HG03045 (cell line): ENCODE measurements at regions not wholly inside any gene's neighbourhood (a gene's known extent, or its start where the extent isn't known, plus 50 kb on each side); places are given as distances from the start of the nearest gene placed in this dataset.

Source experiments
- ATAC-seq: cut with Tn5 transposase; IDR thresholded peaks from one replicate; pipeline ENCODE4 v1.9.1; 2021; ENCODE audit warnings: mild to moderate bottlenecking, moderate library complexity; ENCODE audit not compliant: unreplicated experiment

DNA sequence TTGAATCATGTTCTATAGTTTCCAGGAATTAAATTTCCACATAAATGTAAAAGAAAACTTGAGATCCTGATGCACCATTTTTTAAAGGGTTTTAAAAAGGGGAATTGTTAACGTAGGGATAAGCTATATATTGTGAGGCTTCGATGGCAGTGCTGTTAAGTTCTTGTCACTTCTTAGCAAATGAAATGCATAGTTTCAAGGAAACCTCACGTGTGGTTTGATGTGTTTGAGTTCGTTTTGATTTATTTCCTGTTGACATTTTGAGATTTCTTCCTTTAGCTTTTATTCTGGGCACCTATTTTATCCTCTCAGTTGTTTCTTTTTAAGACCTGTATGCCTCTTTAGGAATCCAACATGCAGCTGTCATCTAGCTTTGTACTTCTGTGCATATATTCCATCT lies 301.0 kb downstream of the DOCK8 start:
- no peak for ATAC-seq

DNA sequence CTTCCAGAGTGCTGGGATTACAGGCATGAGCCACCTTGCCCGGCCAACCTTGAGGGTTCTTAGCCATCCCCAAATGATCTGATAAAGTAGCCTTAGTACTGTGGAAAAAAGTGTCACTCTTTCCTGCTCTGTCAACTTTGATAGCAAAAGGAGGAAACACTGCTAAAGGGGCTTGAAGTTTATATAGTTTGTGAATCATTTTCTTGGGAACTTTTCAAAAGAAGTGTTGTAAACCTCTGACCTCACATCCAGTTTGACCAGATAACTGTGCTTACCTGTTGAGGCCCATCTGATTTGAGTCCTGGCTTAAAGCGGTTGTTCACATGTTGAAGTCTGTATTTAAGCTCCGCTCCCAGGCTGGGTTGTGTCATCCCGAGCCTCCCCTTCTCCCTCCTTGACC lies 303.3 kb downstream of the DOCK8 start:
- no peak for ATAC-seq

DNA sequence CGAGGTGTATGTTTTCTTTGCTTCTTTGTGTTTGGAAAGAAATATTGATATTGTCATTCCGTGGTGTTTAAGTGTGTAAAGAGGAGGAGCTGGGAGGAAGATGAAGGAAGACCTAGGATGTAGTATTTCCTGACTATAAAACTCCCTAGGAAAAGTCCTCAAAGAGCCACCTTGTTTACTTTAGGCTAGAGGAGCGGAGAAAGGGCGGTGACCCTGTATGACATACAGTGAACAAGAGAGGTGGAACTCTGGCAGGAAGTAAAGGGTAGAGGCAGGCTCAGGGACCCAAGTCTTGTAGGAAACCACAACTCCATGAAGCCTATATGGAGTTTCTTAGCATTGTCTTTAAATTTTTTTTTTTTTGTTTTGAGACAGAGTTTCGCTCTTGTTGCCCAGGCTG lies 303.9 kb downstream of the DOCK8 start:
- ATAC-seq, result no peak

DNA sequence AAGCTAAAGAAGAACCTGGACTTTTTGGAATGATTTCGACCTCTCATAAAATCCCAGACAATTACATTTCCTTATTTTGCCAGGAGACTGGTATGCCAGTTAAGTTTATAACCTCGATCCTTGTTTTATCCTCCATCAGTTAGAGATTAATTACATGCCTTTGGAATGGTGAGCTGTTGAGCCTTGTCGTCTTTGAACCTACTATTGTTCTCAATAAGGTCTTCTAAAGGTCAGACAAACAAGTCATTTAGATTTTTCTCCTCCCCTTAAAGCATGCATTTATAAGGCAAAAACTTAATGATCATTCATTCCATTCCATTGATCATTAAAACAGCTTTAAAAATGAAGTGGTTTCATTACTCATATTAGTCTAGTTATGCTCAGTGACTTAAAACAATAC lies 304.9 kb downstream of the DOCK8 start:
- ATAC-seq, result no peak

DNA sequence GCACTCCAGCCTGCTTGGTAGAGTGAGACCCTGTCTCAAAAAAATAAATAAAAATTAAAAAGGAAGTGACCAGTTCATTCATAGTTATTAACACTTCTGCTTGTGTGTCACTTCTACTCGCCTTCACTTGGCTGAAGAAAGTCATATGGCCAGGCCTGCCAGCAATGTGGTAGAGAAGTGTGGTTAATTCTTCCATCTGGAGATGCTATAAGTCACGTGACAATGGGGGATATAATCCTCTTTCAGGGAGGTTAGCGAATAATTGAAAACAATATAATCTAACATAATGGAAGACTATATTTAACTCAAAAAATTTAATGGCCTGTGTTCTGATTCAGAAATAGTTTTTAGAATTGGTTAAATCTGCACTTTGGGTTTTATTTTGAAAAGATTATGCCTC lies 305.6 kb downstream of the DOCK8 start:
- ATAC-seq, result no peak

DNA sequence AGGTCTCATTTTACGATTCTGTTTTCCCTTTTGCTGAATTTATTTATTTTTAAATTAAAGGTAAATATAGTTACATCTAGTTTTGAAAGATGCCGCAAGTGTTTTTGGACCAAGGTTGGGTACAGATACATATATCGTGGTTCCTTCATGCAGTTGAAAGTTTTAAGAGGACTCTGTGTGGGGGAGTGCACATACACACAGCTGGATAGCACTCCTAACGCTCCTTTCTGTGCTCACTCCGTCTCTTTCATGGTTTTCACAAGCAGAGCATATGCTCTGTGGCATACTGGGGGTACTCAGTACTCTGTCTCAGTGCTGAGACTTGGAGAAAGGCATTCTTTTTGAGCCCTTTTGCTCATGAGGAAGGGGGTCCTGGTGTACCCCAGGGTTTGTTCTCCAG lies 307.5 kb downstream of the DOCK8 start:
- ATAC-seq, result no peak

DNA sequence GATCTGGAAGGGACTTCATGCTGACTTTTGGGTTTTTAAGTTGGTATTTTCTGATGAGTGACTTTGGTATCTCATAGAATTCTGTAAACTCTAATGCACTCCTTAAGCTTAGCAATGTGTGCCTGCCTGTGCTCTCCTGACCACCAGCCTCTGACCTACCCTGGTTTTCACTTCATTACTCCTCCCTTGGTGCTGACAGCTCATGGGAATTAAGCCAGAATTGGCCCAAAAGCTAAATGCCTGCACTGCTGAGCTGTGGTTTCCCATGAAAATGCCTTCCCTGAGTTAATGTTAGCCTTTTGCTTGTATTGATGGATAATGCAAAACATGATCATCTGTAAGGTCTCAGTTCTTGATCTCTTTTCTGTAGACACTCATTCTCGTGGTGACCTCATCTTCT lies 308.0 kb downstream of the DOCK8 start:
- ATAC-seq, result no peak

DNA sequence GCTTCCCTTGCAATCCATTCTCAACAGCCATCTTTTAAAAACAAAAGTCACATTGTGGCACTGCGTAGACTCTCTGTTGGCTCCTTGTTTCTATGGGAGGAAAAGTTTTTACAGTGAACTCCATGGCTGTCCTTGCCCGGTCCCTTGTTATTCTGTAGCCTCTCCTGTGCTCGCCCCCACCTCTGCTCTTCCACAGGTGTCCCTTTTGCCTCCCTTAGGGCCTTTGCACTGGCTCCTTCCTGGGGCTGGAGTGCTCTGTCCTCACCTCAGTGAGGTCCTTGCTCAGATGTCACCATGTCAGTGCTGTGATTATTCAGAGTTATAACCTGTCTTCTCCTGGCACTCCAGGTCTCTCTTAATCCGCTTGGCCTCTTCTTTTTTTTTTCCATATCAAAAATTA lies 308.8 kb downstream of the DOCK8 start:
- no peak for ATAC-seq

DNA sequence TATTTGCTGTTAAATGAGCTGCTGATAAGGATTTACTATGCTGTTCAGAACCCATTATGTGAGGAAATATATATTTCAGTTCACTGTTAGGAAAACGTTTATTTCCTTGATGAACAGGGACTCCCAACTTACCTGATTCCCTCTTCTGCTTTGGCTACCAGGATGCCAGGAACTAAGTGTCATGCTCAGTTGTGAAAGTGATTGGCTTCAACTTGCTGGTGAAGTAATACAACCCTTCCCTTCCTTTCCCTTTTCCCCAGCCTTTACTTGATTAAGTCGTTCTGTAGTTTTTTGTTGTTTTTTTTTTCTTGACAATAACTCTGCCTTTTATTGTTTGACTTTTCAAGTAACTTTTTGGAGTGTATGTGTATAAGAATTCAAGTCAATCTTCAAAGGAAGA lies 309.3 kb downstream of the DOCK8 start:
- ATAC-seq, result no peak

DNA sequence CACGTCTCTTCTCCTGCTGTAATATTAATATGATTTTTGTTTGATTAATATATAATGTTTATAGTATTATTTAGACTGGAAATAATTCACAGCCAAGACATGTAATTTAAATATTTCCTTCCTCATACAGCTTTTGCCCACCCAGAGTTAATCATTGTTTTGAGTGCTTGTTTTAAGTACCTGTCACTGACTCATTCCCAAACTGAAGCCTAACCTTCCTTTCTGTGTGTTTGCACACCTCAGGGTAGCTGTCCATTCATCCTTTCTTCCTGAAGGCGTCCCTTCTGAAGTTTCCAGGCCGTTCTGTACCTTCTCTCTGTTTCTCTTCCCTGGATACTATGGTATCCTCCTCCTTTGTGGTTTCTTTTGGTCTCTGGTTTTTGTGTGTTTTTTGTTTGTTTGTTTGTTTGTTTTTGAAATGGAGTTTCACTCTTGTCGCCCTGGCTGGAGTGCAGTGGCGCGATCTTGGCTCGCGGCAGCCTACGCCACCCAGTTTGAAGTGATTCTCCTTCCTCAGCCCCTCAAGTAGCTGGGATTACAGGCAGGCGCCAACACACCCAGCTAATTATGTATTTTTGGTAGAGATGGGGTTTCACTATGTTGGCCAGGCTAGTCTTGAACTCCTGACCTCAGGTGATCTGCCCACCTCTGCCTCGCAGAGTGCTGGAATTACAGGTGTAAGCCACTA lies 312.4 kb downstream of the DOCK8 start:
- ATAC-seq, result no peak

DNA sequence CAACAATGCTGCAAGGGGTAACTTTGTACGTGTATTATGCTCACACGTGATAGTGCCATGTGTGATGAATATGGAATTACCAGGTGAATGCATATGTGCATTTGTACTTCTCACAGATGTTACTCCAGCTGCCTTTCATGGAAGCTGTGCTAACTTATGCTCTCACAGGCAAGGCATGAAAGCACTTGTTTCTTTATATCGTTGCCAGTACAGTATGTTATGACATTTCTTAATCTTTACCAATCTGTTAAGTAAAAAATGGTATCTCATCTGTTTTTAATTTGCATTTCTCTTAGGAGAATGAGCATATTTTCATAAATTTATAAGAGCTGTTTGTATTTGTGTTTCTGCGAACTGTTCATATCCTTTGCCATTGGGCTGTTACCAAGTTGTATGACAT lies 311.8 kb upstream of the DMRT1 start:
- ATAC-seq, result no peak

DNA sequence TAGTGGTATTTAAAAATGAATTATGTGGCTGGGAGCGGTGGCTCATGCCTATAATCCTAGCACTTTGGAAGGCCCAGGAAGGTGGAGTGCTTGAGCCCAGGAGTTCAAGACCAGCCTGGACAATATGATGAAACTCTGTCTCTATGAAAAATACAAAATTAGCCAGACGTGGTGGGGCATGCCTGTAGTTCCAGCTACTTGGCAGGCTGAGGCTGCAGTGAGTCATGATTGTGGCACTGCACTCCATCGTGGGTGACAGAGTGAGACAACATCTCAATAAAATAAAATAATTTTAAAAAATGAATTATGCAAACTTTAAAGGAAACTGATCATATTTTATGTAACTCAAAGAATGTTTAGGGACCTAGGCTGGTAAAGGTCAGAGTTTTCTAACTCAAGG lies 310.8 kb upstream of the DMRT1 start:
- ATAC-seq, result no peak

DNA sequence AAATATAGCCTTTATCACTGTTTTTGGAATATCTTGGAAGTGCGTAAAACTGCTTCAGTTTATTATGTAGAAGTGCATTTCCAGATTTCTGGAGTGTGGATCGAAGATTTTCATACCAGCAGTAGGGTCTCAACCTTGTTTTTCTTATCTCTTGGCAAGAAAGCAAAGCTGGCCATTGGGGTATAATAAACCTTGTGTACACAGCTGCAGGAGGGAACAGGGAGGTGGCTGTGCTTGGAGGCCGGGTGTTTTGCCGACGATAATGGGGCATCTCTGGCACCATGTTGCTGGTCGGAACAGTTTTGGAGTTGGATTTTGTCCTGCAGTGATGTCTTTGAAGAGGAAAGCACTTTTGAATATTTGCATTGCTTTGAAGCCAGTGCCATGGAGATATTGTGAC lies 308.8 kb upstream of the DMRT1 start:
- no peak for ATAC-seq

DNA sequence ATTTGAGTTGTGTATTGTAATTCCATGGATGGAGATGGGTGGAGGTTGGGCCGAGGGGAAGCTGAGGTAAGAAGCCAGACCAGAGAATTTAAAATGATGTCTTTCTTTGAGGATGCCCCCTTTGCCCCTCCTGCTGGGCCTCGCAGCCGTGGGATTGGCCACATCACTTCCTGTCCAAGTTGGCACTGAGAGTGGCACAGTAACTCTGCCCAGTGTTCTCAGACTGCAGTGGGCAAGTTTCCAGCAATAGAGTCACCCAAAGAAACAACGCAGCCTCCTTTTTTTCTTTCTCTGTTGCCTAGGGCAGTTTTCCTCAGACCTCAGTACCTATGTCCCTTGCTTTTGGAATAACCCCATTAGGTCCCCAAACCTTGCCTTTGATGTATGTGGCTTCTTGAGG lies 306.6 kb upstream of the DMRT1 start:
- ATAC-seq, result no peak

DNA sequence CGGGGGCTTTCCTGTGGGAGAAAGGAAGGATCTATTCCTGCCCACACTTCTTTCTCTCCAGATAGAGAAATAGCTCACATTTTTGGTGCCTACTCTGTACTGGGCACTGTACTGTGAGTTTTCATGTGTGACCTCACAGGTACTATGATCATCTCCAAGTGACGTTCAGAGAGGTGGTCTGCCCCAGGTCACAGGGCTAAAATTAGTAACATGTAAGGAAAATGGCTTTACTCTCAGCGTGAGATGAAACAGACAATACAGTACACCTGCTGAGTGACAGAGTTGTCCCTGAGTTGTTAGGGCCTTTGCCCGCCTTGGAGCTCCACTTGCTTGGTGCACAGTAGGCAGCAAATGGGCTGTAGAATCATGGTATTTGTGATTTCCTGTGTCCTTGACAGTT lies 306.1 kb upstream of the DMRT1 start:
- no peak for ATAC-seq

DNA sequence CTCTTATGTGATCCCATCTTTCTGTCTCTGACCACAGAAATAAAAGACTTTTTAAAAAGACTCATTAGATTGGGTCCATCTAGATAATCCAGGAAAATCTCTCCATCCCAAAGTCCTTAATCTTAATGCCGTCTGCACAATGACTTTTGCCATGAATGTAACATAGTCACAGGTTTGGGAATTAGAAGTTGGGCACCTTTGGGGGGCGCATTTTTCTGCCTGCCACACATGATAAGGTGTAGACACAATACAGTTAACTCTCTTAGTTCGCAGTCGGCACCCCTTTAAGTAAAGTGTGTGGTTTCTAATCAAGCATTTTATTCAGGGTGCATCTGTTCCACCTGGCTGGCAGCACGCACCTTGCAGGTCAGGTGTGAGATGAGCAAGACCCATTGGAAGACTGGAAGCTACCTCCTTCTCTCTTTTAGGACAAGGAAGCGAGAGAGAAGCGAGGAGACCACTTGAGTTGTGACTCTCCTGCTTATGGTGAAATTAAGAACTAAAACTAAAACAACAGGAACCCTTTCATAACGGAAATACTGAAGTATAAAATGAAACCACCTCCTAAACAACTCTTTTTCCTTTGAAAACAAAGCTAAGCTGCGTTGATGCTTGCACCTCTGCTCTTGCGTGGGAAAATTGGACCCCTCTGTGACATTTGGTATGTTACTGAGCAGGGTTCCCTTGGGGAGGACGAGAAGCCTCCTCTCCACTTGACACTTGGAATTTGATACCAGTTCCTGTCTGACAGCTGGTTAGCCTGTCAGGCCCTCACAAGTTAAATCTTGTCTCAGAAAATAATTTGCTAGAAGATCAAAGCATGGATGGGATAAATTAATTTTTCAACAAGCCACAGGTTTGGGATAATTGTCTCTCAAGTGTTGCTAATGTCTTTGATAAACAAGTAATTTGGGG lies 304.6 kb upstream of the DMRT1 start:
- no peak for ATAC-seq

DNA sequence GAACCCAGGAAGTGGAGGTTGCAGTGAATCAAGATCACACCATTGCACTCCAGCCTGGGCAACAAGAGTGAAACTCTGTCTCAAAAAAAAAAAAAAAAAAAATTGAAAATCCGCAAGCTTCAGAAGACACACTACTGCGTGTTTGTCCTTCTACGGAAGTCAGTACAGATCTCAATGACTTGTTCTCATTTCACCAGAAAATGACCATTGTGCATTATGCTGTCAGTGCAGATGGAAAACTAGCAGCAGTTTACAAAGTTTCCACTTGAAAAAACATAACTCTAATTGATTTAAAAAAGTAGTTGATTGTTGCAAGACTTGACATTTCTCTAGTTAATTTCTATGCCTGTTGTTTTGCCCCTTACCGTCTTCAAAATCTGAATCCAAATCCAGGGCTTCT lies 298.0 kb upstream of the DMRT1 start:
- no peak for ATAC-seq

DNA sequence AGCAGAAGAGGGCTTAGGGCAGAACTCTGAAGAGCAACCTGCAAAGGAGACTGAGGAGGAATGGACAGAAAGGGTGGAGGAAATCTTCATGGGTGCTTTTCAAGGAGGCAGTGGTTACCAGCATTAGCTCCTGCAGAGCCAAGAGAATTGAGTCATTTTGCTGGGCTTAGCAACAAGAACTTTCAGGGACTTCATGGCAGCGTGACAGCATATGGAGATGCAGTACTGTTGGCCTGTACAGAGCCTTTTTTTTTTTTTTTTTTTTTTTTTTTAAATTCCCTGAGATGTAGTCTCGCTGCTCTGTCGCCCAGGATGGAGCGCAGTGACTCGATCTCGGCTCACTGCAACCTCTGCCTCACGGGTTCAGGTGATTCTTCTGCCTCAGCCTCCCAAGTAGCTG lies 296.0 kb upstream of the DMRT1 start:
- ATAC-seq, result no peak

DNA sequence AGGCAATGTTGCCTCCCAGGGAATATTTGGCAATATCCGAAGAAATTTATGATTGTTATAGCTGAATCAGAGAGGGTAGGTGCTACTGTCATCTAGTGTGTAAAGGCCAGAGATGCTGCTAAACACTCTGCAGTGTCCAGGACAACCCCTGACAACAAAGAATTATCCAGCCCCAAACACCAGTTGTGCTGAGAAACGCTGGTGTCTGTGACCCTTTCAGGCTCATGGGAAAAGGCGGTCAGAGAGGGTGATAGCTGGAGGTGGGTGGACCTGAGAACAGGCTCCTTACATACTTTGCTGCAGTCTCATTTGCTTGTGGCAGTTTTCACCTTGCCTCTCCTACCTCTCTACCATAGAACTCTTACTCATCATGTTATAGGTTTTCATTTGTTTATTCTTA lies 295.3 kb upstream of the DMRT1 start:
- no peak for ATAC-seq

DNA sequence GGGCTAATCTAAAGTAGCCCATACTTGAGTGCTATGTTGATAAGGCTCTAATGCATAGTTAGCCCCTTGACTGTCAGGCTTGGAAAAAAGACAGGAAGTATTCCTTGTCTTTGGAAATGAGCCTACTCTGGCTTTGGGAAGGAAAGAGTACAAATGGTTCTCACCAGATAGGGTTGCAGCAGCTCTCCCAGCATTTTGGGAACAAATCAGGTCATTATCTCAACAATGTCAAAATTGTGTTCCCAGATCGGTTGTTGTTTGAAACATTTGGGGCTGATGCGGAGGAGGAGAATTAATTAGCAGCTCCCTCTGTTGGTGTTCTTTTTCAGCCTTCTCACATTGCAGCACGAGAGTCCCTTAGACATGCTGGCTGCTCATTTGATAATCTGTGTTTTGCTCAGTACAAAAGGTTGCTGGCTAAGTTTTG lies 294.7 kb upstream of the DMRT1 start:
- ATAC-seq, result no peak

DNA sequence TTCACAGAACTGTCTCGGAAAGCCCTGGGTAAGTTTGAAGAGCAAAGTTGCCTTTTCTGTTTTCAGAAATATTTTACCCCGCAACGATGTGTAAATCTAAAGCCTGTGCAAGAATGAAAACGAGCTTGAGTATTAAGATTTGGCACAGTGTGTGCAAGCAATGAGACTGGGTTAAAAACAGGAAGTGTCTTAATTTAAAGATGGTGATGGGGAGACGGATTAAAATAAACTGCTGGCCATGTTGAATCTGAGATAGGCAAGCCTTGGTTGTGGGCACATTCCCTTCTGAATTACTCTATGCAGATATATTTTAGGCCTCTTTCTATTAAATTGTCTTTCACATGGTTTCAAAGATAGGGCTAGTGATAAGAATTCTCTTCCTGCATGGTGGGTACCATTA lies 294.2 kb upstream of the DMRT1 start:
- ATAC-seq, result no peak

DNA sequence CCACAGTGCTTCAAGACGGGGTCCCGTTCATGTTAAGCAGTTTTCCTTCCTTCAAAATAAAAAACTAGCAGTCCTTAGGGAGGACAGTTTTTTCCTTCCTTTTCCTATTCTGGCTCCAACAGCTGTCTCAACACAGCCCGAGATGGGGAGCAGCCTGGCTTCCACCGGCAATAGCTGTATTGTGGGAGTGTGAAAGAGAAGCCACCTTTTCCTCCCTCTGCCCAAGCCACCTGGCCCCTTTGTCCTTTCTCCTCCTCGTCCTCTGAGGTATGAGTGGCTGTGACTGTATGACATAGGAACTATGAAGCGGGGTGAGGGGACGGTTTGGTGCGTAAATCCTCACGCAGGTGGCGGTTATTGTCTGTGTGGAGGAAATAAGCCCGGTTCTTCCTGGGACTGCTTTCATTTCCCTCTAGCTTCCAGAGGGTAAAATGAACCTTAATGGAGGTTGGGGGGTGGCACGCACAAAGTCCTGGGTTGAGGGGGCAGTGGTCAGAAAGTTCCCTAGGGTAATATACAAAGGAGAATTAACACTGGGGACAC lies 292.0 kb upstream of the DMRT1 start:
- ATAC-seq, result no peak
